Ishikawa (cell line): ENCODE measurements at regions not wholly inside any gene's neighbourhood (a gene's known extent, or its start where the extent isn't known, plus 50 kb on each side); places are given as distances from the start of the nearest gene placed in this dataset.

Experiments used
- CEBPB ChIP-seq: IDR thresholded peaks from 2 replicates; pipeline ENCODE4 v1.6.1; 2012
- FOXM1 ChIP-seq: IDR thresholded peaks from 2 replicates; pipeline ENCODE4 v1.6.1; 2012; ENCODE audit warnings: low read depth, borderline replicate concordance
- YY1 ChIP-seq: IDR thresholded peaks from 2 replicates; pipeline ENCODE4 v1.6.1; 2012; ENCODE audit warnings: low read depth
- TF ChIP-seq, protein P1 (sequence below): IDR thresholded peaks from 2 replicates; pipeline ENCODE4 v1.6.1; 2012; ENCODE audit warnings: low read depth, mild to moderate bottlenecking

DNA sequence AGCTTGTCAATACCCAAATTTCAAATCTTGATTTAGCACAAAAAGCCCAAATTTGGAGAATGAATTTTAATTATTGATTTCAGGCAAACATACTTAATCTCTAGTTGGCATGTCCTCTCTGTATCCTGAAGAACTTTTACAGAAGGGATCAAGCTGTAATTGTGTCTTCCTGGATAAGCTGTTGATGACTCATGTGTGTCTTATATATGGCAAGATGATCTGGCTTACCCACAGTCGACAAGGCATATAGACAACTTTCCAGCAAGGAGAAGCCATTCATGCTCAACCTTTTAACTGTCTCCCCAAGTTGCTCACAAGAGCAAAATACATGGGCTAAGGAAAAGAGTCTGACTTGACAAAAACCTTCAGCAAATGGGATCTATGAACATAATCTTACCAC is 112.5 kb upstream of the SLCO6A1 start:
- TF ChIP-seq YY1 (no peak), CEBPB (no peak), FOXM1 (no peak)
- TF ChIP-seq, protein P1, sequence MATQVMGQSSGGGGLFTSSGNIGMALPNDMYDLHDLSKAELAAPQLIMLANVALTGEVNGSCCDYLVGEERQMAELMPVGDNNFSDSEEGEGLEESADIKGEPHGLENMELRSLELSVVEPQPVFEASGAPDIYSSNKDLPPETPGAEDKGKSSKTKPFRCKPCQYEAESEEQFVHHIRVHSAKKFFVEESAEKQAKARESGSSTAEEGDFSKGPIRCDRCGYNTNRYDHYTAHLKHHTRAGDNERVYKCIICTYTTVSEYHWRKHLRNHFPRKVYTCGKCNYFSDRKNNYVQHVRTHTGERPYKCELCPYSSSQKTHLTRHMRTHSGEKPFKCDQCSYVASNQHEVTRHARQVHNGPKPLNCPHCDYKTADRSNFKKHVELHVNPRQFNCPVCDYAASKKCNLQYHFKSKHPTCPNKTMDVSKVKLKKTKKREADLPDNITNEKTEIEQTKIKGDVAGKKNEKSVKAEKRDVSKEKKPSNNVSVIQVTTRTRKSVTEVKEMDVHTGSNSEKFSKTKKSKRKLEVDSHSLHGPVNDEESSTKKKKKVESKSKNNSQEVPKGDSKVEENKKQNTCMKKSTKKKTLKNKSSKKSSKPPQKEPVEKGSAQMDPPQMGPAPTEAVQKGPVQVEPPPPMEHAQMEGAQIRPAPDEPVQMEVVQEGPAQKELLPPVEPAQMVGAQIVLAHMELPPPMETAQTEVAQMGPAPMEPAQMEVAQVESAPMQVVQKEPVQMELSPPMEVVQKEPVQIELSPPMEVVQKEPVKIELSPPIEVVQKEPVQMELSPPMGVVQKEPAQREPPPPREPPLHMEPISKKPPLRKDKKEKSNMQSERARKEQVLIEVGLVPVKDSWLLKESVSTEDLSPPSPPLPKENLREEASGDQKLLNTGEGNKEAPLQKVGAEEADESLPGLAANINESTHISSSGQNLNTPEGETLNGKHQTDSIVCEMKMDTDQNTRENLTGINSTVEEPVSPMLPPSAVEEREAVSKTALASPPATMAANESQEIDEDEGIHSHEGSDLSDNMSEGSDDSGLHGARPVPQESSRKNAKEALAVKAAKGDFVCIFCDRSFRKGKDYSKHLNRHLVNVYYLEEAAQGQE: no peak
